Mesendoderm (in vitro differentiated cells): ENCODE measurements at regions not wholly inside any gene's neighbourhood (a gene's known extent, or its start where the extent isn't known, plus 50 kb on each side); places are given as distances from the start of the nearest gene placed in this dataset.

Experiments
- DNase-seq: peaks from one replicate; pipeline ENCODE4 v3.0.0; 2013
- H2AK5ac ChIP-seq: 2 replicates; pipeline ENCODE4 v1.6.1; 2013; ENCODE audit warnings: low read length, inconsistent platforms
- H2BK120ac ChIP-seq: 2 replicates; pipeline ENCODE4 v1.6.1; 2013; ENCODE audit warnings: low read depth, mild to moderate bottlenecking, low read length, moderate library complexity, mixed read lengths
- H2BK15ac ChIP-seq: replicated peaks from 2 replicates; pipeline ENCODE4 v1.6.1; 2013; ENCODE audit warnings: low read depth, mild to moderate bottlenecking, moderate library complexity
- H2BK5ac ChIP-seq: 2 replicates; pipeline ENCODE4 v1.6.1; 2013; ENCODE audit warnings: low read length, inconsistent platforms
- H3K18ac ChIP-seq: 2 replicates; pipeline ENCODE4 v1.6.1; 2013; ENCODE audit warnings: mild to moderate bottlenecking, low read length, mixed read lengths
- H3K23ac ChIP-seq: one replicate; pipeline ENCODE4 v1.6.1; 2013; ENCODE audit warnings: low read length
- H3K27ac ChIP-seq: 2 replicates; pipeline ENCODE4 v1.5.1; 2013; ENCODE audit warnings: low read depth, mild to moderate bottlenecking, inconsistent platforms, low read length, moderate library complexity
- H3K27me3 ChIP-seq: 2 replicates; pipeline ENCODE4 v1.6.1; 2013; ENCODE audit warnings: low read length, control low read depth, mild to moderate bottlenecking, inconsistent platforms; ENCODE audit not compliant: insufficient read depth, poor library complexity
- H3K36me3 ChIP-seq: 2 replicates; pipeline ENCODE4 v1.6.1; 2013; ENCODE audit warnings: low read length, inconsistent platforms; ENCODE audit not compliant: control insufficient read depth, insufficient read depth
- H3K4ac ChIP-seq: one replicate; pipeline ENCODE4 v1.6.1; 2013; ENCODE audit warnings: low read depth, mild to moderate bottlenecking, low read length, moderate library complexity
- H3K4me1 ChIP-seq: 2 replicates; pipeline ENCODE4 v1.6.1; 2013; ENCODE audit warnings: low read depth, low read length, inconsistent platforms; ENCODE audit not compliant: control insufficient read depth
- H3K4me2 ChIP-seq: 2 replicates; pipeline ENCODE4 v1.6.1; 2013; ENCODE audit warnings: low read length
- H3K4me3 ChIP-seq: 2 replicates; pipeline ENCODE4 v1.5.1; 2013; ENCODE audit warnings: mild to moderate bottlenecking, low read length
- H3K56ac ChIP-seq: one replicate; pipeline ENCODE4 v1.6.1; 2013; ENCODE audit warnings: low read length
- H3K79me1 ChIP-seq: 2 replicates; pipeline ENCODE4 v1.6.1; 2013; ENCODE audit warnings: low read length, inconsistent platforms
- H3K79me2 ChIP-seq: 2 replicates; pipeline ENCODE4 v1.6.1; 2013; ENCODE audit warnings: mild to moderate bottlenecking, low read length; ENCODE audit not compliant: control insufficient read depth, insufficient read depth
- H3K9ac ChIP-seq: 2 replicates; pipeline ENCODE4 v1.6.1; 2013; ENCODE audit warnings: low read length, inconsistent platforms
- H4K5ac ChIP-seq: one replicate; pipeline ENCODE4 v1.6.1; 2013; ENCODE audit warnings: low read length
- H4K8ac ChIP-seq: one replicate; pipeline ENCODE4 v1.6.1; 2013; ENCODE audit warnings: low read depth, mild to moderate bottlenecking, control low read depth, low read length, moderate library complexity
- WGBS: extraction: QIAGEN DNeasy Blood & Tissue Kit; methylation state at CpG from one replicate; pipeline ENCODE4 v1.1.7; 2013; ENCODE audit warnings: low lambda C conversion rate, missing lambda C conversion rate; ENCODE audit not compliant: insufficient coverage; ENCODE audit errors: extremely low coverage; 5-methylcytosine and 5-hydroxymethylcytosine counted together

DNA sequence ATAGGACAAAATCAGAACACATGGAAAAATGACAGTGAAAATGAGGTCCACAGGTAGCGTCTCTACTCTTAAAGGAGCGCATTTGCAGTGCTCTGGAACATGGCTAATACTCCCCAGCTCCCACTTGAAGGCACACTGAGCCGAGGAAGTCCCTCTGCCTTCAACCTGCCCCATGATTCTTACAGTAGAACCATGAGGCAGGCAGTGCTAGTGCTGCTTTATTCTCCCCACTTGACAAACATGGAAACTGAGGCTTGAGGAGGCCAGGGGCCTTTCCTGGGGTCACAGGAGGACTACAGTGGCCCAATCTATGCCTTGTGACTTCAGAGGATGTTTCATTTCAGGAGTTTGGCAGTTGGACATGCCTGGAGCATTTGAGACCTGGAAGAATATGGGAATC, 244.1 kb upstream of the MAF start:
- Histone ChIP-seq H3K4ac (no peak overlapping the region), H2BK120ac (no peak overlapping the region), H3K18ac (no peak overlapping the region), H3K4me3 (no peak overlapping the region), H3K27me3 (no peaks in the 10 kb centered on the region), H4K5ac (no peak overlapping the region), H3K4me2 (no peak overlapping the region), H4K8ac (no peak overlapping the region), H2BK5ac (no peak overlapping the region), H2BK15ac (no peak overlapping the region), H3K23ac (no peak overlapping the region), H3K9ac (no peak overlapping the region), H3K4me1 (no peaks in the 10 kb centered on the region), H3K27ac (no peak overlapping the region), H2AK5ac (no peak overlapping the region), H3K79me2 (no peaks in the 10 kb centered on the region), H3K56ac (no peak overlapping the region), H3K36me3 (no peaks in the 10 kb centered on the region), H3K79me1 (no peaks in the 10 kb centered on the region)
- WGBS: no CpG with 5 or more reads among the region's 3 CpGs
- no peak for DNase-seq

DNA sequence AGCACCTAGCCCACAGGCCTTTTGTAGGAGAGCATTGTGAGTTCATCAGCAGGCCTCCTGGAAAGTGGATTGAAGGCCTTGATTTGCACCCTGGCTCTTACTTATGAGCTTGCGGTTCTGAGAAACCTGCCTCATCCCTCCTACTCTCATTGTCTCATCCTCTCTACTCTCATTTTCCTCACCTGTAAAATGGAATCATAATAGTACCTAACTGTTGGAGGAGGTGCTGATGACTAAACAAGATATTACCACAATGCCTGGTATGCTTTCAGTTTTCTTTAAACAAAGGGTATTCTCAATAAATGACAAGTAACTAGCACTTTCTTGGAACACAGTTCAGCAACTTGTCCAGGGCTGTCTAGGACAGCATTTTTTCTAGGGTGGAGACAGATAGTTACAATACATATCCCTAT, 243.1 kb upstream of the MAF start:
- no peak overlapping the region for H2AK5ac ChIP-seq
- no CpG with 5 or more reads among the region's 1 CpG for WGBS

DNA sequence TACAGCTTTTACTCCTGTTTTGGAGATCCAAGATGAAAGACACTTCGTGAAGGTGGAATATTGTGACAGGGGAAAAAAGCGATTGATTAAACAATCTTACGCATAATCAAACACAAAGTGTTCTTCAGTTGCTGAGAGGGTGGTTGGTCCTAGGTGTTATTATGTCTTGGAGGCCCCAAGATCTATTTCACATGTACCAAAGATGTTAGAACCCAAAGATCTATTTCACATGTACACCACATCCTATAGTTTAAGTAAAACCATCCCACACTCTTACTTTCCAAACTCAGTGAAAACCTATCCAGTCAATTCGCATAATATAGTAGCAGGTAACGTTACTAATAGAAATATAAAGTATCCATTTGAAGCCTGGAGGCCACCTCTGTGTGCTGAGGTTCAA, 242.6 kb upstream of the MAF start:
- H2AK5ac ChIP-seq: no peak overlapping the region
- H4K8ac ChIP-seq: no peak overlapping the region
- H2BK120ac ChIP-seq: no peak overlapping the region
- no peak overlapping the region for H3K23ac ChIP-seq
- H3K4me3 ChIP-seq: no peak overlapping the region
- H3K79me2 ChIP-seq: no peaks in the 10 kb centered on the region
- H3K4ac ChIP-seq: no peak overlapping the region
- H4K5ac ChIP-seq: no peak overlapping the region
- H3K9ac ChIP-seq: no peak overlapping the region
- H3K56ac ChIP-seq: no peak overlapping the region
- no peaks in the 10 kb centered on the region for H3K79me1 ChIP-seq
- no peak overlapping the region for H3K4me2 ChIP-seq
- H2BK5ac ChIP-seq: no peak overlapping the region
- no peak for DNase-seq
- no peaks in the 10 kb centered on the region for H3K36me3 ChIP-seq
- no CpG with 5 or more reads among the region's 5 CpGs for WGBS
- H3K27me3 ChIP-seq: no peaks in the 10 kb centered on the region
- no peak overlapping the region for H3K27ac ChIP-seq
- H2BK15ac ChIP-seq: no peak overlapping the region
- H3K18ac ChIP-seq: no peak overlapping the region
- H3K4me1 ChIP-seq: no peaks in the 10 kb centered on the region

More for the DNA sequence above, 243.1 kb upstream of the MAF start:
- Histone ChIP-seq H3K79me2 (no peaks in the 10 kb centered on the region), H2BK15ac (no peak overlapping the region), H3K79me1 (no peaks in the 10 kb centered on the region), H3K4me2 (no peak overlapping the region), H2BK5ac (no peak overlapping the region), H2BK120ac (no peak overlapping the region), H3K23ac (no peak overlapping the region), H3K4me1 (no peaks in the 10 kb centered on the region), H3K36me3 (no peaks in the 10 kb centered on the region), H4K8ac (no peak overlapping the region), H3K56ac (no peak overlapping the region), H4K5ac (no peak overlapping the region), H3K9ac (no peak overlapping the region), H3K4ac (no peak overlapping the region), H3K18ac (no peak overlapping the region), H3K27me3 (no peaks in the 10 kb centered on the region), H3K4me3 (no peak overlapping the region), H3K27ac (no peak overlapping the region)
- DNase-seq: no peak

DNA sequence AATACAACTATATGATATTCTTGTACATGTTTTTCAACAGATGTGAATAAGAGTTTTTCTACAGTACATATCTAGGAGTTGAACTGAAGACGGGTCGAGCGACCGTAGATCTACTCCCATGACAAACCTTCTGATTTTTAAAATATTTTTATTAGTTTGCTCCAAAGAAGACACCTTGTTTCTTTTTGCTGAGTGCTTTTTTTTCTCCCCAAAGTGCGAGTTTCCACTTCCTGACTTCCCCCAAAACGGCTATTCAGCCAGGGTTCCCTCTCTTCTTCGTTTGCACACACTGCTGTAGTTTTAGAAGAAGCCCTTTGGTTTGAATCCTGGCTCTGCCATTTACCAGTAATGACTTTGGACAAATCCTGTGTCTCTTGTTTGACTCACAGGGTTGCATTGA, 241.7 kb upstream of the MAF start:
- Histone ChIP-seq H3K4me3 (no peak overlapping the region), H4K8ac (no peak overlapping the region), H2BK5ac (no peak overlapping the region), H3K4ac (no peak overlapping the region), H3K27me3 (no peaks in the 10 kb centered on the region), H3K56ac (no peak overlapping the region), H3K9ac (no peak overlapping the region), H2BK120ac (no peak overlapping the region), H2BK15ac (no peak overlapping the region), H3K27ac (no peak overlapping the region), H3K4me1 (no peaks in the 10 kb centered on the region), H3K23ac (no peak overlapping the region), H2AK5ac (no peak overlapping the region), H3K36me3 (no peaks in the 10 kb centered on the region), H3K79me2 (no peaks in the 10 kb centered on the region), H3K18ac (no peak overlapping the region), H3K79me1 (no peaks in the 10 kb centered on the region), H3K4me2 (no peak overlapping the region), H4K5ac (no peak overlapping the region)
- no CpG with 5 or more reads among the region's 7 CpGs for WGBS
- DNase-seq: no peak

DNA sequence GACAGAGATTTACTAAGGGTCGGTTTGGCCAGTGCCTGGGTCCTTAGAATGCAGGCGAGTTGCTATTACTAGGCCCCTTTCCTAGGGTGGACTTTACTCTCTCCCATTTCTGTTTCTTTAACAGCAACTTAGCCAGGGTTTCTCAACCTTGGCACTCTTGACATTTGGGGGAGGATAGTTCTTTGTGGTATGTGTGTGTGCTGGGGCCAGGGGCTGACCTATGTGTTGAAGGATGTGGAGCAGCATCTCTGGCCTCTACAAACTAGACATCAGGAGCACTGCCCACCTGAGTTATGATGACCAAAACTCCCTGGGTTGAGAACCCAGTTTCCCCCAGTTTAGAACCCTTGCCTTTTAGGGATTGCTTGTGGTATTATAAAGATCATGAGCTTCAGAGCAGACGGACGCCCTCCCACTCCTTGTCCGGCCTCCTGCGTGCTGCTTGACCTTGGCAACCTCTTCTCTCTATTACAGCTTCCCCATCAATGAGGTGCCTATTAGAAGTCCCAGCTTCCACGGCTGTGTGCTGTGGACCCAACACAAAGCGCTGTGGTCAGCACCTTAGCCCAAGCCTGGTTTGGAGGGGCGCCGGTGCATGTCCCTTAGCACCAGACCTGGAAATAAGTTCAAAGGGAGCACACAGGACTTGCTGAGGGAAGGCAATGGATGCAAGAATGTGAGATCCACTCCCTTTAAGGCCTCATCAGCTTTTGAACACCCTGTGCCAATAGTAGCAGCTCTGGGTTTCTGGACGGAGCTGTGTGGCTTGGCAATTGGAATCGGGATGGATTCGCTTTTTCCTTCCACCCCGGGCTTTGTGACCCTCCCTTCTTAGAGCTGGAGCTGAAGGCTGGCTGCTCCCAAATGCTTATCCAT, 239.2 kb upstream of the MAF start:
- Histone ChIP-seq H2BK120ac (no peak overlapping the region), H3K9ac (no peak overlapping the region), H4K5ac (no peak overlapping the region), H2AK5ac (no peak overlapping the region), H3K27me3 (no peaks in the 10 kb centered on the region), H3K79me2 (no peaks in the 10 kb centered on the region), H3K36me3 (no peaks in the 10 kb centered on the region), H3K4me1 (no peaks in the 10 kb centered on the region), H3K18ac (no peak overlapping the region), H3K4me2 (no peak overlapping the region), H2BK5ac (no peak overlapping the region), H3K23ac (no peak overlapping the region), H2BK15ac (no peak overlapping the region), H3K4me3 (no peak overlapping the region), H3K56ac (no peak overlapping the region), H3K27ac (no peak overlapping the region), H3K4ac (no peak overlapping the region), H3K79me1 (no peaks in the 10 kb centered on the region), H4K8ac (no peak overlapping the region)
- WGBS: no CpG with 5 or more reads among the region's 14 CpGs
- DNase-seq: no peak
